ENCODE measurements at regions not wholly inside any gene's neighbourhood (a gene's known extent, or its start where the extent isn't known, plus 50 kb on each side); places are given as distances from the start of the nearest gene placed in this dataset.

DNA sequence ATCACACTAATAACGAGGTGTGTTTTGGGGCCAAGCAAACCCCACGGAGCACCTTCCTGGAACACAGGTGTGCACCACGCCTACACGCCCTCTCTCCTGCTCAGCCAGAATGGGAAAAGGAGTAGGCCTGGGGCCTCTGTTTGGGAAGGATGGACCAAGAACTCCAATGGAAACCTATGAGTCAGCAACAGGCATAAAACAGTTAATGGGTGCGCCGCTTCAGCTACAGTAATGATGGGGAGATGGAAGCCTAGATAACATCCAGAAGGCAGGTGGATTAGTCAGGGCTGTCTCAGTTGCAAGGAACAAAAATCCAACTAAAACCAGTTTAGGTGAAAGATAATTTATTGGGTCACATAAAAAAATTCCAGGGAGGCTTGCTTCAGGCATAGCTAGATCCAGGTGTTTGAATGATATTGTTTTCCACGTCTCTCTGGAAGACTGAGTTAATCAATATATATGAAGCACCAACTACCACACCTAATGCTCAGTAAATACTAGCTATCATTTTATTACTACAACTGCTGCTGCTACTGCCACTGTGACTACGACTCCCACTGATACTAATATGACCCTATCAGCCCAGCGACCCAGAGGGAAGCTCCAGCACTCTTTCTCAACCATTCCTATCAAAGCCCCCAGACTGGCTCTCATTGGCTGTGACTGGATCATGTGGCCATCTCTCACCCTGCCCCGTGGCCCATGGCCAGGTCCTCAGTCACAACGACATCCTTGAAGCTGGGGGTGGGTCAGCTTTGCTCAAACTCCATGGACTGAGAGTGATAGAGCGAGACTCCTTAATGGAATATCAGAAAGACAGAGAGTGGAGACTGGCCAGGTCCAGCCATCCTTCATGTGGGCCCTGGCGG is 155.2 kb upstream of the PTPN1 start:
- no peaks in the 10 kb centered on the region for H3K36me3 ChIP-seq
- no peaks in the 10 kb centered on the region for H3K9me3 ChIP-seq
- in situ Hi-C loops (cut with MboI; ENCODE audit: low sequenced_read_pairs in 4 of 4), result no loop called here
- TF ChIP-seq POLR2A (IDR thresholded peaks at IDR 0.05), result no peak
- TF ChIP-seq, protein P1, sequence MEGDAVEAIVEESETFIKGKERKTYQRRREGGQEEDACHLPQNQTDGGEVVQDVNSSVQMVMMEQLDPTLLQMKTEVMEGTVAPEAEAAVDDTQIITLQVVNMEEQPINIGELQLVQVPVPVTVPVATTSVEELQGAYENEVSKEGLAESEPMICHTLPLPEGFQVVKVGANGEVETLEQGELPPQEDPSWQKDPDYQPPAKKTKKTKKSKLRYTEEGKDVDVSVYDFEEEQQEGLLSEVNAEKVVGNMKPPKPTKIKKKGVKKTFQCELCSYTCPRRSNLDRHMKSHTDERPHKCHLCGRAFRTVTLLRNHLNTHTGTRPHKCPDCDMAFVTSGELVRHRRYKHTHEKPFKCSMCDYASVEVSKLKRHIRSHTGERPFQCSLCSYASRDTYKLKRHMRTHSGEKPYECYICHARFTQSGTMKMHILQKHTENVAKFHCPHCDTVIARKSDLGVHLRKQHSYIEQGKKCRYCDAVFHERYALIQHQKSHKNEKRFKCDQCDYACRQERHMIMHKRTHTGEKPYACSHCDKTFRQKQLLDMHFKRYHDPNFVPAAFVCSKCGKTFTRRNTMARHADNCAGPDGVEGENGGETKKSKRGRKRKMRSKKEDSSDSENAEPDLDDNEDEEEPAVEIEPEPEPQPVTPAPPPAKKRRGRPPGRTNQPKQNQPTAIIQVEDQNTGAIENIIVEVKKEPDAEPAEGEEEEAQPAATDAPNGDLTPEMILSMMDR (IDR thresholded peaks at IDR 0.05 in 4 of 5, conservative IDR thresholded peaks at IDR 0.05 in 1 of 5), result no peak
- no peaks in the 10 kb centered on the region for H3K4me1 ChIP-seq
- intact Hi-C loops (cut with DNase I; ENCODE audit: low total_unique reads), result no loop called here
- no peaks in the 10 kb centered on the region for H3K27me3 ChIP-seq
- DNase-seq (no peak), ATAC-seq (no peak)
- H3K27ac ChIP-seq, result no peak overlapping the region
- H3K4me3 ChIP-seq, result no peak overlapping the region

GRCh38 chr20:50355590-50356524 is 154.3 kb upstream of the PTPN1 start:
- H3K9me3 ChIP-seq, result no peaks in the 10 kb centered on the region
- intact Hi-C loops (cut with DNase I; ENCODE audit: low total_unique reads) (no loop called here), in situ Hi-C loops (cut with MboI; ENCODE audit: low sequenced_read_pairs in 4 of 4) (no loop called here)
- ATAC-seq, result no peak
- no peak overlapping the region for H3K4me3 ChIP-seq
- no peaks in the 10 kb centered on the region for H3K27me3 ChIP-seq
- TF ChIP-seq, protein P1 (IDR thresholded peaks at IDR 0.05 in 4 of 5, conservative IDR thresholded peaks at IDR 0.05 in 1 of 5), result no peak
- no peak for TF ChIP-seq POLR2A (IDR thresholded peaks at IDR 0.05)
- no peak overlapping the region for H3K27ac ChIP-seq
- no peaks in the 10 kb centered on the region for H3K36me3 ChIP-seq
- H3K4me1 ChIP-seq, result no peaks in the 10 kb centered on the region
- DNase-seq, result no peak

DNA sequence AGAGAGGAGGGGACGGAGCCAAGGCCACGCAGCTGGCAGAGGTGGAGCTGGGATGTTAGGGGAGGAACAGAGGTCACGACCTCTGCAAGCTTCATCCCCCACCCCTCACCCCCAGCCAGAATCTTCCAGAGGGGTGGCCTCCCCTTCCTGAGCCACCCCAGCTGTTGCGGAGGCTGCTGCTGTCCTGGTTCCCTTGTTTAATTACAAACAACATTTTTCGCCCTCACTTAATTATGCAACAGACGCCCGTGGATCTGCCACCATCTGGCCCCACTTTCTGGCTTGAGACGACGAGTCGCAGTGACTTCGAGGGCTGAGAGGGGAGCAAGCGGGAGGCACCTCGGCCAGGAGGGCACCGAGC is 153.7 kb upstream of the PTPN1 start:
- intact Hi-C loops (cut with DNase I; ENCODE audit: low total_unique reads) (no loop called here), in situ Hi-C loops (cut with MboI; ENCODE audit: low sequenced_read_pairs in 4 of 4) (no loop called here)
- Histone ChIP-seq H3K36me3 (no peaks in the 10 kb centered on the region), H3K4me3 (no peak overlapping the region), H3K27me3 (no peaks in the 10 kb centered on the region), H3K9me3 (no peaks in the 10 kb centered on the region), H3K27ac (no peak overlapping the region), H3K4me1 (no peaks in the 10 kb centered on the region)
- no peak for ATAC-seq
- no peak for TF ChIP-seq POLR2A (IDR thresholded peaks at IDR 0.05)
- TF ChIP-seq, protein P1 (IDR thresholded peaks at IDR 0.05 in 4 of 5, conservative IDR thresholded peaks at IDR 0.05 in 1 of 5), result no peak
- no peak for DNase-seq

DNA sequence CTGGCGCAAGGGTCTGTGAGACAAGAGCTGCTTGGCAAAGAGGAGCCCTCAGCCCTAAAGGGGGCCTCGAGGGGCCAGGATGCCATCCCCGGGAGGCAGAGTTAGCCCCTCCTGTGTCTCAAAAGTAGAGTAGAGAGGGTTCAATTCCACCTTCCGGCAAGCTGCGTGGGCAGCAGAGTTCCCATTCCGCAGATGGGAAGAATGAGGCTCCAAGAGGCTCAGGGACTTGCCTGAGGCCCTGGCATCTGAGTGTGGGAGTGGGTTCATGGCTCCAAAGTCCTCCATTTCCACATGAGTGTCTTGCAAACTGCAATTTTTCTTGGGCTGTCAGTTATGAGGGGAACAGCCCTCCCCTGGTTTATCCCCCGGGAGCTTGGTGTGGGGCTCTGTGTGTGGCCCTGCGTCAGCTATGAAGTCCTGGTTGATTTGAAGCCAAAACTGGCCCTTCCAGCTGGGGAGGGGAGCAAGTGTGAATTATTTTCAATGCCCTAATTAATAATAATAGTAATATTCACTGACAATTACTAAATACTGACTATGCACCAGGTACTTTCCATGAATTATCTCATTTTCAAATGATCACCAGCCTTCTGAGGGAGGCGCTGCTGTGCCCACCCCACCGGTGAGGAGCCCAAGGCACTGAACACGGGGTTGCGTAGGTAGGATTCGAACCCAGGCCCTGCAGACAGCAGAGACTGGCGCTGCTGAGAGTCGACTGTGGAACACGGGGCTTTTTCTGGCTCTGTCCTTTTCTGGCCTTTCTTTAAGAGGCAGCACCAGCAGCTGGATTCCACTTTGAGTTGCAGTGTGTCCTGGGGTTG is 153.0 kb upstream of the PTPN1 start:
- Histone ChIP-seq H3K4me1 (no peaks in the 10 kb centered on the region), H3K9me3 (no peaks in the 10 kb centered on the region), H3K36me3 (no peaks in the 10 kb centered on the region), H3K27me3 (no peaks in the 10 kb centered on the region), H3K27ac (no peak overlapping the region), H3K4me3 (no peak overlapping the region)
- in situ Hi-C loops (cut with MboI; ENCODE audit: low sequenced_read_pairs in 4 of 4) (no loop called here), intact Hi-C loops (cut with DNase I; ENCODE audit: low total_unique reads) (no loop called here)
- TF ChIP-seq, protein P1 (IDR thresholded peaks at IDR 0.05 in 4 of 5, conservative IDR thresholded peaks at IDR 0.05 in 1 of 5), result no peak
- TF ChIP-seq POLR2A (IDR thresholded peaks at IDR 0.05), result no peak
- no peak for ATAC-seq
- no peak for DNase-seq

All from gastrocnemius medialis (tissue), 4 donors.